GM18868 (cell line): ENCODE measurements at regions not wholly inside any gene's neighbourhood (a gene's known extent, or its start where the extent isn't known, plus 50 kb on each side); places are given as distances from the start of the nearest gene placed in this dataset.

ENCODE experiments used
- ATAC-seq: cut with Tn5 transposase; IDR thresholded peaks from one replicate; pipeline ENCODE4 v1.9.1; 2021; ENCODE audit warnings: mild to moderate bottlenecking, moderate library complexity; ENCODE audit not compliant: unreplicated experiment

GRCh38 chr6:156579564-156579963, 197.6 kb upstream of the ARID1B start:
- no peak for ATAC-seq

GRCh38 chr6:156577749-156578148, 199.4 kb upstream of the ARID1B start:
- ATAC-seq, result no peak

GRCh38 chr6:156575361-156575760, 201.8 kb upstream of the ARID1B start:
- no peak for ATAC-seq

GRCh38 chr6:156564807-156565149, 212.4 kb upstream of the ARID1B start:
- ATAC-seq, result no peak

GRCh38 chr6:156564127-156564806, 212.9 kb upstream of the ARID1B start:
- ATAC-seq, result peak; percentile 90

GRCh38 chr6:156563714-156564113, 213.5 kb upstream of the ARID1B start:
- peak; percentile 88 for ATAC-seq

GRCh38 chr6:156562636-156563035, 214.5 kb upstream of the ARID1B start:
- ATAC-seq, result no peak

- no peak for ATAC-seq
Measured at GRCh38 chr6:156562019-156562418, 215.2 kb upstream of the ARID1B start.

GRCh38 chr6:156560476-156560875, 216.7 kb upstream of the ARID1B start:
- ATAC-seq, result no peak

- ATAC-seq, result no peak
Measured at GRCh38 chr6:156559162-156559690, 218.0 kb upstream of the ARID1B start.

- ATAC-seq, result no peak
Measured at GRCh38 chr6:156557911-156558259, 219.3 kb upstream of the ARID1B start.

- peak; percentile 80 for ATAC-seq
Measured at GRCh38 chr6:156557251-156557910, 219.8 kb upstream of the ARID1B start.

- peak; percentile 19 for ATAC-seq
Measured at GRCh38 chr6:156556811-156557210, 220.4 kb upstream of the ARID1B start.

GRCh38 chr6:156555116-156555515, 222.1 kb upstream of the ARID1B start:
- ATAC-seq, result no peak

GRCh38 chr6:156554160-156554559, 223.0 kb upstream of the ARID1B start:
- ATAC-seq, result no peak

GRCh38 chr6:156552849-156553248, 224.3 kb upstream of the ARID1B start:
- no peak for ATAC-seq

GRCh38 chr6:156550949-156551348, 226.2 kb upstream of the ARID1B start:
- ATAC-seq, result no peak

- no peak for ATAC-seq
Measured at GRCh38 chr6:156545931-156546330, 231.2 kb upstream of the ARID1B start.

GRCh38 chr6:156545021-156545420, 232.2 kb upstream of the ARID1B start:
- ATAC-seq, result no peak

GRCh38 chr6:156544046-156544445, 233.1 kb upstream of the ARID1B start:
- no peak for ATAC-seq

GRCh38 chr6:156543431-156543830, 233.7 kb upstream of the ARID1B start:
- ATAC-seq, result no peak

- no peak for ATAC-seq
Measured at GRCh38 chr6:156538875-156539660, 238.1 kb upstream of the ARID1B start.
